Left ventricle myocardium inferior (tissue), 1 donor: ENCODE measurements at regions not wholly inside any gene's neighbourhood (a gene's known extent, or its start where the extent isn't known, plus 50 kb on each side); places are given as distances from the start of the nearest gene placed in this dataset.
"Not testable (repeated sequence)": the region's sequence is repeated elsewhere in the genome, so short reads cannot be mapped to it uniquely, and the experiment has no call there.

Experiments
- DNase-seq: peaks from one replicate; pipeline ENCODE4 v3.0.0-alpha.2; 2020
- H3K27ac ChIP-seq: fragments of 200-600 bp; replicated peaks from 2 replicates; pipeline ENCODE4 v1.8.0; 2021
- H3K27me3 ChIP-seq: fragments of 200-600 bp; 2 replicates; pipeline ENCODE4 v1.8.0; 2021; ENCODE audit warnings: low read depth
- H3K36me3 ChIP-seq: fragments of 200-600 bp; 2 replicates; pipeline ENCODE4 v1.8.0; 2021
- H3K4me1 ChIP-seq: fragments of 200-600 bp; 2 replicates; pipeline ENCODE4 v1.8.0; 2021
- H3K4me3 ChIP-seq: fragments of 200-600 bp; 2 replicates; pipeline ENCODE4 v1.8.0; 2021; ENCODE audit warnings: mild to moderate bottlenecking, moderate library complexity
- H3K9me3 ChIP-seq: fragments of 200-600 bp; replicated peaks from 2 replicates; pipeline ENCODE4 v1.8.0; 2021
- CTCF ChIP-seq: fragments of 200-600 bp; IDR thresholded peaks from 2 replicates; pipeline ENCODE4 v1.8.0; 2021; ENCODE audit warnings: antibody characterized with exemption, mild to moderate bottlenecking, borderline replicate concordance
- intact Hi-C: fragments of 100-400 bp; cut with micrococcal nuclease; formaldehyde crosslinking; loops from one replicate; pipeline ENCODE4 v1.11.0; 2022
- donor health status: DM: no; HTN: yes; CAD: no; lungs with severe emphysema.

GRCh38 chr22:11307998-11308397 lies 4220.0 kb upstream of the OR11H1 start:
- Histone ChIP-seq H3K27ac (no peak overlapping the region), H3K27me3 (no peaks in the 10 kb centered on the region), H3K36me3 (no peaks in the 10 kb centered on the region), H3K4me1 (no peaks in the 10 kb centered on the region), H3K4me3 (no peak overlapping the region), H3K9me3 (peaks cover 62% of the 10 kb centered on the region)
- intact Hi-C loops: no loop called here
- no peak for DNase-seq
- no peak for TF ChIP-seq CTCF

- H3K9me3 ChIP-seq: peaks cover 56% of the 10 kb centered on the region
Measured at GRCh38 chr22:11309777-11310176, 4218.2 kb upstream of the OR11H1 start.

GRCh38 chr22:11310647-11311046 lies 4217.3 kb upstream of the OR11H1 start:
- H3K9me3 ChIP-seq: peaks cover 49% of the 10 kb centered on the region
- H3K36me3 ChIP-seq, H3K27me3 ChIP-seq, H3K27ac ChIP-seq, intact Hi-C loops, DNase-seq, H3K4me3 ChIP-seq, H3K4me1 ChIP-seq: not testable (repeated sequence)

More at GRCh38 chr22:11309777-11310176, 4218.2 kb upstream of the OR11H1 start:
- H3K27ac ChIP-seq, DNase-seq, H3K36me3 ChIP-seq, H3K4me3 ChIP-seq, H3K4me1 ChIP-seq, intact Hi-C loops, H3K27me3 ChIP-seq: not testable (repeated sequence)

- H3K36me3 ChIP-seq, DNase-seq, H3K27ac ChIP-seq, H3K27me3 ChIP-seq, H3K4me1 ChIP-seq, intact Hi-C loops, H3K4me3 ChIP-seq: not testable (repeated sequence)
- H3K9me3 ChIP-seq: peaks cover 35% of the 10 kb centered on the region
Measured at GRCh38 chr22:11312640-11313039, 4215.4 kb upstream of the OR11H1 start.

- intact Hi-C loops, H3K4me1 ChIP-seq, H3K27ac ChIP-seq, H3K36me3 ChIP-seq, DNase-seq, H3K27me3 ChIP-seq, H3K4me3 ChIP-seq: not testable (repeated sequence)
- peaks cover 29% of the 10 kb centered on the region for H3K9me3 ChIP-seq
Measured at GRCh38 chr22:11313040-11313759, 4214.8 kb upstream of the OR11H1 start.

- DNase-seq, intact Hi-C loops, H3K4me1 ChIP-seq, H3K27ac ChIP-seq, H3K4me3 ChIP-seq, H3K27me3 ChIP-seq, H3K36me3 ChIP-seq, H3K9me3 ChIP-seq: not testable (repeated sequence)
Measured at GRCh38 chr22:11318633-11319032, 4209.4 kb upstream of the OR11H1 start.

- H3K27me3 ChIP-seq, H3K4me3 ChIP-seq, H3K36me3 ChIP-seq, intact Hi-C loops, DNase-seq, H3K27ac ChIP-seq, H3K4me1 ChIP-seq: not testable (repeated sequence)
- peaks cover 42% of the 10 kb centered on the region for H3K9me3 ChIP-seq
Measured at GRCh38 chr22:11324439-11325037, 4203.5 kb upstream of the OR11H1 start.

- TF ChIP-seq CTCF: no peak
- Histone ChIP-seq H3K27ac (no peak overlapping the region), H3K4me3 (no peak overlapping the region), H3K27me3 (no peaks in the 10 kb centered on the region), H3K4me1 (no peaks in the 10 kb centered on the region), H3K9me3 (peaks cover 54% of the 10 kb centered on the region), H3K36me3 (no peaks in the 10 kb centered on the region)
- intact Hi-C loops: no loop called here
- DNase-seq: no peak
Measured at GRCh38 chr22:11325767-11326166, 4202.2 kb upstream of the OR11H1 start.

GRCh38 chr22:11341387-11342068 lies 4186.5 kb upstream of the OR11H1 start:
- H3K4me3 ChIP-seq, H3K4me1 ChIP-seq, H3K27ac ChIP-seq, H3K36me3 ChIP-seq, H3K27me3 ChIP-seq, intact Hi-C loops, DNase-seq: not testable (repeated sequence)
- peaks cover 41% of the 10 kb centered on the region for H3K9me3 ChIP-seq

GRCh38 chr22:11351181-11351580 lies 4176.8 kb upstream of the OR11H1 start:
- peaks cover 15% of the 10 kb centered on the region for H3K9me3 ChIP-seq
- H3K36me3 ChIP-seq, intact Hi-C loops, DNase-seq, H3K27me3 ChIP-seq, H3K27ac ChIP-seq, H3K4me3 ChIP-seq, H3K4me1 ChIP-seq: not testable (repeated sequence)

GRCh38 chr22:11352287-11352686 lies 4175.7 kb upstream of the OR11H1 start:
- H3K4me3 ChIP-seq, intact Hi-C loops, H3K4me1 ChIP-seq, H3K27me3 ChIP-seq, DNase-seq, H3K36me3 ChIP-seq, H3K27ac ChIP-seq: not testable (repeated sequence)
- H3K9me3 ChIP-seq: peaks cover 15% of the 10 kb centered on the region
